IMR-90 (cell line): ENCODE measurements at regions not wholly inside any gene's neighbourhood (a gene's known extent, or its start where the extent isn't known, plus 50 kb on each side); places are given as distances from the start of the nearest gene placed in this dataset.

ENCODE experiments used
- ATAC-seq: fragments of 200-7000 bp; cut with Tn5 transposase; 2 replicates; pipeline ENCODE4 v1.9.1; 2020; ENCODE audit warnings: low read depth, mild to moderate bottlenecking, moderate library complexity
- BruUV-seq: library from RNA; stranded (reverse); fragments of 400-500 nt; replicated peaks from 2 replicates; lab custom pipeline; 2021; lab: Mats Ljungman, UMichigan
- CTCF ChIA-PET: fragments of 300-600 bp; formaldehyde crosslinking; extraction: SDS; loops from one replicate; lab custom pipeline; 2021; ENCODE audit warnings: antibody characterized with exemption; lab: Yijun Ruan, JAX
- POLR2A ChIA-PET: fragments of 300-600 bp; sonication (Branson Sonifier 250); formaldehyde crosslinking; loops from one replicate; lab custom pipeline; 2022; ENCODE audit warnings: antibody characterized with exemption; ENCODE audit not compliant: unreplicated experiment; lab: Charles Lee
- DNase-seq: peaks from one replicate; pipeline ENCODE4 v3.0.0; 2013
- H2AFZ ChIP-seq: replicated peaks from 2 replicates; pipeline ENCODE3; 2013; ENCODE audit warnings: low read length, mild to moderate bottlenecking; ENCODE audit not compliant: poor library complexity
- H2AK5ac ChIP-seq: 2 replicates; pipeline ENCODE4 v1.6.1; 2013; ENCODE audit warnings: low read depth, low read length, inconsistent platforms
- H2AK9ac ChIP-seq: replicated peaks from 2 replicates; pipeline ENCODE3; 2013; ENCODE audit warnings: mild to moderate bottlenecking, low read depth, low read length, moderate library complexity; ENCODE audit not compliant: poor library complexity
- H2BK120ac ChIP-seq: 2 replicates; pipeline ENCODE4 v1.6.1; 2013; ENCODE audit warnings: low read depth, low read length, inconsistent platforms
- H2BK15ac ChIP-seq: 3 replicates; pipeline ENCODE4 v1.6.1; 2013; ENCODE audit warnings: low read depth, low read length, inconsistent platforms
- H2BK20ac ChIP-seq: 2 replicates; pipeline ENCODE4 v1.6.1; 2013; ENCODE audit warnings: low read depth, mild to moderate bottlenecking, inconsistent platforms, low read length, moderate library complexity
- H2BK5ac ChIP-seq: 2 replicates; pipeline ENCODE4 v1.6.1; 2013; ENCODE audit warnings: mild to moderate bottlenecking, low read depth, low read length, inconsistent platforms; ENCODE audit not compliant: poor library complexity, severe bottlenecking
- H3K14ac ChIP-seq: replicated peaks from 2 replicates; pipeline ENCODE4 v1.6.1; 2013; ENCODE audit warnings: low read depth, low read length, inconsistent platforms
- H3K18ac ChIP-seq: 2 replicates; pipeline ENCODE4 v1.6.1; 2013; ENCODE audit warnings: low read depth, low read length, control low read depth
- H3K23ac ChIP-seq: 2 replicates; pipeline ENCODE4 v1.6.1; 2013; ENCODE audit warnings: low read depth, low read length, inconsistent platforms
- H3K27ac ChIP-seq: 2 replicates; pipeline ENCODE4 v1.5.1; 2013; ENCODE audit warnings: mild to moderate bottlenecking, control low read depth, low read length; ENCODE audit not compliant: insufficient read depth
- H3K27me3 ChIP-seq: 2 replicates; pipeline ENCODE4 v1.6.1; 2013; ENCODE audit warnings: low read length; ENCODE audit not compliant: control insufficient read depth, insufficient read depth
- H3K36me3 ChIP-seq: 2 replicates; pipeline ENCODE4 v1.6.1; 2013; ENCODE audit warnings: low read length, mixed read lengths; ENCODE audit not compliant: control insufficient read depth, insufficient read depth
- H3K4ac ChIP-seq: 2 replicates; pipeline ENCODE4 v1.6.1; 2013; ENCODE audit warnings: low read depth, low read length, inconsistent platforms
- H3K4me1 ChIP-seq: 2 replicates; pipeline ENCODE4 v1.6.1; 2013; ENCODE audit warnings: low read length, mixed read lengths; ENCODE audit not compliant: control insufficient read depth, insufficient read depth
- H3K4me2 ChIP-seq: 2 replicates; pipeline ENCODE4 v1.6.1; 2013; ENCODE audit warnings: low read depth, mild to moderate bottlenecking, control low read depth, low read length, moderate library complexity
- H3K4me3 ChIP-seq: 2 replicates; pipeline ENCODE4 v1.5.1; 2013; ENCODE audit warnings: low read depth, mild to moderate bottlenecking, control low read depth, low read length, moderate library complexity; ENCODE audit not compliant: insufficient read depth
- H3K56ac ChIP-seq: 2 replicates; pipeline ENCODE4 v1.6.1; 2013; ENCODE audit warnings: low read length, inconsistent platforms; ENCODE audit not compliant: insufficient read depth; ENCODE audit errors: extremely low read depth
- H3K79me1 ChIP-seq, 2 experiments: 2 replicates each; pipeline ENCODE4 v1.6.1; 2013; ENCODE audit warnings: low read length in 2 of 2, inconsistent platforms in 1 of 2, low read depth in 1 of 2
- H3K9ac ChIP-seq: 2 replicates; pipeline ENCODE4 v1.6.1; 2013; ENCODE audit warnings: low read depth, low read length, control low read depth
- H3K9me1 ChIP-seq: 2 replicates; pipeline ENCODE4 v1.6.1; 2013; ENCODE audit warnings: low read length, inconsistent platforms; ENCODE audit not compliant: insufficient read depth
- H3K9me3 ChIP-seq: 2 replicates; pipeline ENCODE4 v1.6.1; 2013; ENCODE audit warnings: low read length; ENCODE audit not compliant: control insufficient read depth, insufficient read depth
- H4K20me1 ChIP-seq: 2 replicates; pipeline ENCODE4 v1.6.1; 2013; ENCODE audit warnings: low read length, inconsistent platforms; ENCODE audit not compliant: insufficient read depth
- H4K5ac ChIP-seq: 2 replicates; pipeline ENCODE4 v1.6.1; 2013; ENCODE audit warnings: mild to moderate bottlenecking, low read depth, low read length, control low read depth
- H4K8ac ChIP-seq, 2 experiments: 2 replicates each; pipeline ENCODE4 v1.6.1; 2013; ENCODE audit warnings: low read depth in 2 of 2, low read length in 2 of 2, control low read depth in 1 of 2, inconsistent platforms in 1 of 2
- H4K91ac ChIP-seq: 2 replicates; pipeline ENCODE4 v1.6.1; 2013; ENCODE audit warnings: low read depth, low read length, inconsistent platforms; ENCODE audit not compliant: insufficient read depth
- BHLHE40 ChIP-seq: fragments of 150-350 bp; IDR thresholded peaks from 2 replicates; pipeline ENCODE4 v1.6.1; 2016; ENCODE audit warnings: mild to moderate bottlenecking, low read depth, low read length
- CEBPB ChIP-seq: IDR thresholded peaks from 2 replicates; pipeline ENCODE4 v1.6.1; 2012; ENCODE audit warnings: low read depth, low read length, improper control_type of control experiment
- CHD1 ChIP-seq: IDR thresholded peaks from 2 replicates; pipeline ENCODE4 v1.6.1; 2012; ENCODE audit warnings: low read depth, low read length, improper control_type of control experiment
- FOS ChIP-seq: fragments of 150-350 bp; IDR thresholded peaks from 2 replicates; pipeline ENCODE4 v1.6.1; 2016; ENCODE audit warnings: low read depth, low read length
- MAFK ChIP-seq: IDR thresholded peaks from 2 replicates; pipeline ENCODE4 v1.6.1; 2012; ENCODE audit warnings: low read depth, low read length, improper control_type of control experiment
- MAZ ChIP-seq: IDR thresholded peaks from 2 replicates; pipeline ENCODE4 v1.6.1; 2012; ENCODE audit warnings: low read depth, mild to moderate bottlenecking, low read length, improper control_type of control experiment, moderate library complexity, borderline replicate concordance
- MXI1 ChIP-seq: IDR thresholded peaks from 2 replicates; pipeline ENCODE4 v1.6.1; 2012; ENCODE audit warnings: low read depth, mild to moderate bottlenecking, low read length, moderate library complexity, borderline replicate concordance
- NFE2L2 ChIP-seq: fragments of 150-350 bp; IDR thresholded peaks from 2 replicates; pipeline ENCODE4 v1.6.1; 2016; ENCODE audit warnings: low read depth, mild to moderate bottlenecking, low read length
- POLR2A ChIP-seq: IDR thresholded peaks from 2 replicates; pipeline ENCODE4 v1.6.1; 2012; ENCODE audit warnings: mild to moderate bottlenecking, low read depth, low read length
- RAD21 ChIP-seq: IDR thresholded peaks from 2 replicates; pipeline ENCODE4 v1.6.1; 2012; ENCODE audit warnings: low read length, improper control_type of control experiment
- RCOR1 ChIP-seq: IDR thresholded peaks from 2 replicates; pipeline ENCODE4 v1.6.1; 2012; ENCODE audit warnings: mild to moderate bottlenecking, low read length, improper control_type of control experiment; ENCODE audit not compliant: insufficient replicate concordance
- RFX5 ChIP-seq: IDR thresholded peaks from 2 replicates; pipeline ENCODE4 v1.8.0; 2012; ENCODE audit warnings: low read depth, mild to moderate bottlenecking, low read length, moderate library complexity
- SMC3 ChIP-seq: fragments of 150-350 bp; IDR thresholded peaks from 2 replicates; pipeline ENCODE4 v1.6.1; 2016; ENCODE audit warnings: low read depth, mild to moderate bottlenecking, antibody characterized with exemption, low read length, moderate library complexity
- WGBS, 2 experiments: methylation state at CpG; one replicate each; pipeline versions ENCODE4 v1.1.5 to v1.1.7; 2013; ENCODE audit warnings: missing lambda C conversion rate in 2 of 2; ENCODE audit not compliant: insufficient read length in 1 of 2; ENCODE audit errors: extremely low coverage in 2 of 2; 5-methylcytosine and 5-hydroxymethylcytosine counted together
- dilution Hi-C: fragments of 300-500 bp; cut with HindIII; formaldehyde crosslinking; loops from one replicate; pipeline ENCODE4 v1.14.3; 2018; ENCODE audit warnings: low sequenced_read_pairs; ENCODE audit not compliant: unreplicated experiment
- in situ Hi-C: fragments of 300-500 bp; cut with MboI; formaldehyde crosslinking; loops from 3 replicates; pipeline ENCODE4 v1.14.3; 2019; ENCODE audit warnings: low sequenced_read_pairs, inconsistent platforms, mixed read lengths
- intact Hi-C: fragments of 100-400 bp; cut with micrococcal nuclease; formaldehyde crosslinking; loops from 2 replicates; pipeline ENCODE4 v1.10.0; 2022
- TF ChIP-seq, protein P1 (sequence below): conservative IDR thresholded peaks from 2 replicates; pipeline ENCODE4 v1.5.1; 2012; ENCODE audit warnings: mild to moderate bottlenecking, low read depth, low read length, improper control_type of control experiment
- TF ChIP-seq, protein P2 (sequence below): fragments of 150-350 bp; IDR thresholded peaks from 2 replicates; pipeline ENCODE4 v1.6.1; 2017; ENCODE audit warnings: mild to moderate bottlenecking, antibody characterized with exemption, low read length, low read depth
- TF ChIP-seq, protein P3 (sequence below): fragments of 150-350 bp; IDR thresholded peaks from 2 replicates; pipeline ENCODE4 v1.6.1; 2016; ENCODE audit warnings: low read depth, mild to moderate bottlenecking, low read length, moderate library complexity, borderline replicate concordance

DNA sequence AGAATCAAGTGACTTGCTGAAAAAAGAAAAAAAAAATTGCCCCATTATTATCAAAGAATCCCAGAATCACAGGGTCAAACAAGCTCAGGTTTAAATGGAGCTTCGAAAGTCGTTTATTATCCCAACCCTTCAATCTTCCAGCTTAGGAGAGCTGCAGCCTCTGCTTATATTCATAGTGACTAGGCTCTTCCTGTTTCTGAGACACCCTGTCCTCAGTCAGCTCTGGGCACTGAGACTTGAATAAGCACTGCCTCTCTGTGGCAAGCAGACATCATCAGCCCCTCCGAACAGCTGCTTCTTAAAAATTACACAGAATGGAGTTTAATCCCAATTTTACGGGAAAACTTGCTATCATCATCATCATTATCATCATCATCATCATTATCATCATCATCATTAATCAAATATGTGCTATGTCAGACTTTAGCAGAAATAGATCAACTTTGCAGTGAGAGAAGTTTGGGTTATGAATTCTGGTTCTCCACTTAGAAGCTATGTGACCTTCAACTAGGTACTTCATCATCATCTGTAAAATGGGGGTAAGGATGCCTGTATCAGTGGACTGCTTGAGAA is 614.0 kb upstream of the SYNCRIP start:
- no peak overlapping the region for H2BK20ac ChIP-seq
- H4K91ac ChIP-seq, result no peak overlapping the region
- H2AK5ac ChIP-seq, result no peak overlapping the region
- no peak overlapping the region for H3K4me3 ChIP-seq
- BruUV-seq, result no TSS peak
- no peak overlapping the region for H2BK15ac ChIP-seq
- H2AK9ac ChIP-seq, result no peak overlapping the region
- TF ChIP-seq CHD1 (no peak), FOS (no peak), CEBPB (no peak), RCOR1 (no peak), NFE2L2 (no peak), MXI1 (no peak), RAD21 (no peak), POLR2A (no peak), RFX5 (no peak), BHLHE40 (no peak), MAFK (no peak), MAZ (no peak), SMC3 (no peak)
- TF ChIP-seq, protein P1, sequence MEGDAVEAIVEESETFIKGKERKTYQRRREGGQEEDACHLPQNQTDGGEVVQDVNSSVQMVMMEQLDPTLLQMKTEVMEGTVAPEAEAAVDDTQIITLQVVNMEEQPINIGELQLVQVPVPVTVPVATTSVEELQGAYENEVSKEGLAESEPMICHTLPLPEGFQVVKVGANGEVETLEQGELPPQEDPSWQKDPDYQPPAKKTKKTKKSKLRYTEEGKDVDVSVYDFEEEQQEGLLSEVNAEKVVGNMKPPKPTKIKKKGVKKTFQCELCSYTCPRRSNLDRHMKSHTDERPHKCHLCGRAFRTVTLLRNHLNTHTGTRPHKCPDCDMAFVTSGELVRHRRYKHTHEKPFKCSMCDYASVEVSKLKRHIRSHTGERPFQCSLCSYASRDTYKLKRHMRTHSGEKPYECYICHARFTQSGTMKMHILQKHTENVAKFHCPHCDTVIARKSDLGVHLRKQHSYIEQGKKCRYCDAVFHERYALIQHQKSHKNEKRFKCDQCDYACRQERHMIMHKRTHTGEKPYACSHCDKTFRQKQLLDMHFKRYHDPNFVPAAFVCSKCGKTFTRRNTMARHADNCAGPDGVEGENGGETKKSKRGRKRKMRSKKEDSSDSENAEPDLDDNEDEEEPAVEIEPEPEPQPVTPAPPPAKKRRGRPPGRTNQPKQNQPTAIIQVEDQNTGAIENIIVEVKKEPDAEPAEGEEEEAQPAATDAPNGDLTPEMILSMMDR, result no peak
- TF ChIP-seq, protein P2, sequence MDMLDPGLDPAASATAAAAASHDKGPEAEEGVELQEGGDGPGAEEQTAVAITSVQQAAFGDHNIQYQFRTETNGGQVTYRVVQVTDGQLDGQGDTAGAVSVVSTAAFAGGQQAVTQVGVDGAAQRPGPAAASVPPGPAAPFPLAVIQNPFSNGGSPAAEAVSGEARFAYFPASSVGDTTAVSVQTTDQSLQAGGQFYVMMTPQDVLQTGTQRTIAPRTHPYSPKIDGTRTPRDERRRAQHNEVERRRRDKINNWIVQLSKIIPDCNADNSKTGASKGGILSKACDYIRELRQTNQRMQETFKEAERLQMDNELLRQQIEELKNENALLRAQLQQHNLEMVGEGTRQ, result no peak
- TF ChIP-seq, protein P3, sequence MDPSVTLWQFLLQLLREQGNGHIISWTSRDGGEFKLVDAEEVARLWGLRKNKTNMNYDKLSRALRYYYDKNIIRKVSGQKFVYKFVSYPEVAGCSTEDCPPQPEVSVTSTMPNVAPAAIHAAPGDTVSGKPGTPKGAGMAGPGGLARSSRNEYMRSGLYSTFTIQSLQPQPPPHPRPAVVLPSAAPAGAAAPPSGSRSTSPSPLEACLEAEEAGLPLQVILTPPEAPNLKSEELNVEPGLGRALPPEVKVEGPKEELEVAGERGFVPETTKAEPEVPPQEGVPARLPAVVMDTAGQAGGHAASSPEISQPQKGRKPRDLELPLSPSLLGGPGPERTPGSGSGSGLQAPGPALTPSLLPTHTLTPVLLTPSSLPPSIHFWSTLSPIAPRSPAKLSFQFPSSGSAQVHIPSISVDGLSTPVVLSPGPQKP, result no peak
- no peak overlapping the region for H2BK120ac ChIP-seq
- ATAC-seq (no peak), DNase-seq (no peak)
- CTCF ChIA-PET, result no interaction called here
- H3K4me2 ChIP-seq, result no peak overlapping the region
- H3K79me1 ChIP-seq, result no peaks in the 10 kb centered on the region
- POLR2A ChIA-PET, result no interaction called here
- H3K56ac ChIP-seq, result no peak overlapping the region
- dilution Hi-C loops, result no loop called here
- H3K23ac ChIP-seq, result no peak overlapping the region
- intact Hi-C loops, result no loop called here
- no peak overlapping the region for H3K27ac ChIP-seq
- 27% methylated on average over 2 of the region's 4 CpGs; no CpG with 5 or more reads in 1 of the 2 experiments for WGBS, 2 experiments
- in situ Hi-C loops, result no loop called here
- no peaks in the 10 kb centered on the region for H4K20me1 ChIP-seq
- no peaks in the 10 kb centered on the region for H3K27me3 ChIP-seq
- no peak overlapping the region for H3K14ac ChIP-seq
- H3K9me1 ChIP-seq, result no peaks in the 10 kb centered on the region
- H4K5ac ChIP-seq, result no peak overlapping the region
- H3K9me3 ChIP-seq, result peaks cover 5% of the 10 kb centered on the region
- H3K4ac ChIP-seq, result no peak overlapping the region
- no peak overlapping the region for H2AFZ ChIP-seq
- no peak overlapping the region for H2BK5ac ChIP-seq
- H3K4me1 ChIP-seq, result no peaks in the 10 kb centered on the region
- H3K18ac ChIP-seq, result no peak overlapping the region
- H3K36me3 ChIP-seq, result no peaks in the 10 kb centered on the region
- H4K8ac ChIP-seq, result no peak overlapping the region
- H3K9ac ChIP-seq, result no peak overlapping the region
